A673 (cell line): ENCODE measurements at regions not wholly inside any gene's neighbourhood (a gene's known extent, or its start where the extent isn't known, plus 50 kb on each side); places are given as distances from the start of the nearest gene placed in this dataset.

Experiments used
- CTCF ChIP-seq: fragments of 300-800, 200-600 bp; sonication (generic); conservative IDR thresholded peaks from 2 replicates; pipeline ENCODE4 v1.5.1; 2017; ENCODE audit warnings: low read depth, mild to moderate bottlenecking, antibody characterized with exemption, low read length, moderate library complexity, mixed read lengths
- EZH2 ChIP-seq: fragments of 200-600 bp; sonication (generic); IDR thresholded peaks from 2 replicates; pipeline ENCODE4 v1.6.1; 2017; ENCODE audit warnings: borderline replicate concordance, low read depth, mild to moderate bottlenecking, mixed read lengths, antibody characterized with exemption, low read length; ENCODE audit not compliant: poor library complexity, severe bottlenecking

DNA sequence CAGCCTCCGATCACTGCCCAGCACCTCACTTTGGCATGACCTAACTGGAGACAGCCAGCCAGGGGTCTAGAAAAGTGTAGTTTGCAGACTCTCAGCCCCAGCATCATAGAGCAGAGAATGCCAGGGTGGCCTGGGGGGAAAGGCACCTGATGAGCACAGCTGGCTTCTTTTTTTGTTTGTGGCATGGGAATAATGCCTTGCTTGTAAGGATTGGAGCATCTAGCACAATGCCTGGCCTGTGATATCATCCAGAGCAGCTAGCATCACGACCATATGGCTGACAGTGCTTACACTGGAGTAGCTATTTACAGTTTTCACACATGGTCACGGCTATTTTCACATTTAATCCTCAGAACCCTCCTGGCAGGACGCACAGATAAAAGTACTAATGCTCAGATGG, 594.8 kb upstream of the B3GAT1 start:
- TF ChIP-seq EZH2: no peak
- no peak for TF ChIP-seq CTCF
